ENCODE measurements at regions not wholly inside any gene's neighbourhood (a gene's known extent, or its start where the extent isn't known, plus 50 kb on each side); places are given as distances from the start of the nearest gene placed in this dataset.
A peak's percentile ranks its signal among the peaks of the same experiment; 100 is the strongest.
"Not testable (repeated sequence)": the region's sequence is repeated elsewhere in the genome, so short reads cannot be mapped to it uniquely, and the experiment has no call there.

DNA sequence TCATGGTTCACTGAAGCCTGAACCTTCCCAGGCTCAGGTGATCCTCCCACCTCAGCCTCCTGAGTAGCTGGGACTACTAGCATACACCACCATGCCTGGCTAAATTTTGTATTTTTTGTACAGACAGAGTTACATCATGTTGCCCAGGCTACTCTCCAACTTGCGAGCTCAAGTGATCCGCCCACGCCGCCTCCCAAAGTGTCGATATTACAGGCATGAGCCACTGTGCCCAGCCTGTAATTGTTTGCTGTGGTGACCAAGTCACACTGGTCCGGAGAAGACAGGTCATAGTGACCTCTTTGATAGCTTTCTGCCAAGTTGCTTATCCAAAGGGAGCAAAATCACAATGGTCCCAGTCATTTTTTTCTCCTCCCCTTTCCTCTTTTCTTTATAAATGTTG, 167.4 kb upstream of the NOTCH2NLA start:
- intact Hi-C loops (cut with micrococcal nuclease); H2AFZ ChIP-seq (ENCODE audit: insufficient read depth, low read depth, low read length, poor library complexity, severe bottlenecking); H3K4me3 ChIP-seq (replicated peaks in 1 of 3; ENCODE audit: low read depth in 2 of 3, low read length in 3 of 3); H3K4me3 Mint-ChIP-seq; H3K27ac Mint-ChIP-seq; H3K9me3 Mint-ChIP-seq; H3K4me2 ChIP-seq (replicated peaks; ENCODE audit: extremely low read depth, low read length, poor library complexity, severe bottlenecking); H3K9ac ChIP-seq (ENCODE audit: insufficient read depth, low read length, poor library complexity, severe bottlenecking); H3K79me2 ChIP-seq (ENCODE audit: insufficient read depth, low read length); H4K20me1 ChIP-seq (ENCODE audit: insufficient read depth, low read length); H3K27me3 Mint-ChIP-seq (ENCODE audit: low read depth in 3 of 3); DNase-seq; H3K27ac ChIP-seq (ENCODE audit: low read depth in 1 of 2, low read length in 2 of 2); H3K4me1 ChIP-seq (ENCODE audit: control insufficient read depth in 1 of 2, insufficient read depth in 2 of 2, low read length in 2 of 2); H3K9me3 ChIP-seq (replicated peaks in 1 of 2; ENCODE audit: control insufficient read depth in 1 of 2, insufficient read depth in 1 of 2, low read length in 2 of 2); H3K27me3 ChIP-seq (ENCODE audit: control insufficient read depth in 2 of 2, insufficient read depth in 2 of 2, low read length in 2 of 2); H3K4me1 Mint-ChIP-seq; H3K36me3 Mint-ChIP-seq; H3K36me3 ChIP-seq (replicated peaks in 1 of 2; ENCODE audit: control insufficient read depth in 1 of 2, insufficient read depth in 2 of 2, low read length in 2 of 2): not testable (repeated sequence)
- WGBS (ENCODE audit: insufficient coverage): no CpG with 5 or more reads among the region's 6 CpGs

DNA sequence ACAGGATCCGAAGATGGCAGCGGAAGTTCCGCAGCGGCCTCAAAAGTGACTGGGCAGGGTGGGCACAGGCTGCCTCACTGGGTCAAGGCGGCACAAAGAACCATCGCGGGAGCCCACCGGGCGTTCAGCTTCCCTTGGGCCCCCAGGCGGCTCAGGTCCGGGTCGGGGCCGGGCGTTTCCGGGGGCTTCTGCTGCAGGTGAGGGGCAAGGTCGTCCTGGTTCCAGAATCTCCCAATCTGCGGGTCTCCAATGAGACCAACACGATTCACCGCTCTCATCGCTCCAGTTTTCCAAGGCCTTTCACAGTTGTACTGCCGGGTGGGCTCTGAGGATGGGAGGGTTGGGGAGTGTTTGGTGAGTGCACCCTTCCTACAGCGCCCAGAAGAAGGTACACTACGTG, 165.0 kb upstream of the NOTCH2NLA start:
- H3K9me3 Mint-ChIP-seq; H3K4me1 ChIP-seq (ENCODE audit: control insufficient read depth in 1 of 2, insufficient read depth in 2 of 2, low read length in 2 of 2); DNase-seq; H3K36me3 Mint-ChIP-seq; H3K4me2 ChIP-seq (replicated peaks; ENCODE audit: extremely low read depth, low read length, poor library complexity, severe bottlenecking); H3K27me3 ChIP-seq (ENCODE audit: control insufficient read depth in 2 of 2, insufficient read depth in 2 of 2, low read length in 2 of 2); H3K36me3 ChIP-seq (replicated peaks in 1 of 2; ENCODE audit: control insufficient read depth in 1 of 2, insufficient read depth in 2 of 2, low read length in 2 of 2); H3K27ac ChIP-seq (ENCODE audit: low read depth in 1 of 2, low read length in 2 of 2); H2AFZ ChIP-seq (ENCODE audit: insufficient read depth, low read depth, low read length, poor library complexity, severe bottlenecking); intact Hi-C loops (cut with micrococcal nuclease); H3K9ac ChIP-seq (ENCODE audit: insufficient read depth, low read length, poor library complexity, severe bottlenecking); H3K79me2 ChIP-seq (ENCODE audit: insufficient read depth, low read length); H3K27ac Mint-ChIP-seq; H4K20me1 ChIP-seq (ENCODE audit: insufficient read depth, low read length); H3K27me3 Mint-ChIP-seq (ENCODE audit: low read depth in 3 of 3); H3K4me1 Mint-ChIP-seq; H3K9me3 ChIP-seq (replicated peaks in 1 of 2; ENCODE audit: control insufficient read depth in 1 of 2, insufficient read depth in 1 of 2, low read length in 2 of 2): not testable (repeated sequence)
- 20% methylated on average over 2 of the region's 23 CpGs for WGBS (ENCODE audit: insufficient coverage)
- peak overlapping the region in 1 of 3 experiments; percentile 38 for H3K4me3 ChIP-seq (replicated peaks in 1 of 3; ENCODE audit: low read depth in 2 of 3, low read length in 3 of 3)
- H3K4me3 Mint-ChIP-seq: peak overlapping the region; percentile 73 to 86

DNA sequence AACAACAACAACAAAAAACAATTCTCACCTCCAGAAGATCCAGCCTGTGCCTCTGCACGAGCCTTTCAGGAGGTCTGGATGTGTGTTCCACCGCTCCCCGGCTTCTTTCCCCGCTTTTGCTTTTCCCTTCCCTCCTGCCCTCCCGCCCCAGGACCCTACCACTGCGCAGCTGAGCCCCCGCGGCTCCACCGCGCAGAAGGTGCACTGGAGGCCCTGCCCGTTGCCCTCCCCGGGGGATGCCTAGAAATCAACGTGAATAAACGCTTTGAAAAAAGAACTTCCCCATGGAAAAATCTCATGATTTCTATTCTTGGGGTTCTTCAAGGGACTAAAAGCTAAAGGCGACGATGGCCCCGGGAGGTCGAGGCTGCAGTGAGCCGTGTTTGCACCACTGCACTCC, 164.3 kb upstream of the NOTCH2NLA start:
- H3K27ac ChIP-seq (ENCODE audit: low read depth in 1 of 2, low read length in 2 of 2); H3K4me1 ChIP-seq (ENCODE audit: control insufficient read depth in 1 of 2, insufficient read depth in 2 of 2, low read length in 2 of 2); H3K36me3 Mint-ChIP-seq; H3K9me3 Mint-ChIP-seq; H3K27me3 ChIP-seq (ENCODE audit: control insufficient read depth in 2 of 2, insufficient read depth in 2 of 2, low read length in 2 of 2); DNase-seq; H4K20me1 ChIP-seq (ENCODE audit: insufficient read depth, low read length); H3K4me2 ChIP-seq (replicated peaks; ENCODE audit: extremely low read depth, low read length, poor library complexity, severe bottlenecking); H3K9me3 ChIP-seq (replicated peaks in 1 of 2; ENCODE audit: control insufficient read depth in 1 of 2, insufficient read depth in 1 of 2, low read length in 2 of 2); H3K9ac ChIP-seq (ENCODE audit: insufficient read depth, low read length, poor library complexity, severe bottlenecking); intact Hi-C loops (cut with micrococcal nuclease); H3K79me2 ChIP-seq (ENCODE audit: insufficient read depth, low read length); H3K27me3 Mint-ChIP-seq (ENCODE audit: low read depth in 3 of 3); H3K27ac Mint-ChIP-seq; H3K36me3 ChIP-seq (replicated peaks in 1 of 2; ENCODE audit: control insufficient read depth in 1 of 2, insufficient read depth in 2 of 2, low read length in 2 of 2): not testable (repeated sequence)
- peak overlapping the region in 1 of 3 experiments; percentile 38 for H3K4me3 ChIP-seq (replicated peaks in 1 of 3; ENCODE audit: low read depth in 2 of 3, low read length in 3 of 3)
- H3K4me3 Mint-ChIP-seq: peak overlapping the region; percentile 73 to 86
- no CpG with 5 or more reads among the region's 19 CpGs for WGBS (ENCODE audit: insufficient coverage)
- H2AFZ ChIP-seq (ENCODE audit: insufficient read depth, low read depth, low read length, poor library complexity, severe bottlenecking): peak overlapping the region; percentile 50
- H3K4me1 Mint-ChIP-seq: peaks cover 14% of the 10 kb centered on the region

DNA sequence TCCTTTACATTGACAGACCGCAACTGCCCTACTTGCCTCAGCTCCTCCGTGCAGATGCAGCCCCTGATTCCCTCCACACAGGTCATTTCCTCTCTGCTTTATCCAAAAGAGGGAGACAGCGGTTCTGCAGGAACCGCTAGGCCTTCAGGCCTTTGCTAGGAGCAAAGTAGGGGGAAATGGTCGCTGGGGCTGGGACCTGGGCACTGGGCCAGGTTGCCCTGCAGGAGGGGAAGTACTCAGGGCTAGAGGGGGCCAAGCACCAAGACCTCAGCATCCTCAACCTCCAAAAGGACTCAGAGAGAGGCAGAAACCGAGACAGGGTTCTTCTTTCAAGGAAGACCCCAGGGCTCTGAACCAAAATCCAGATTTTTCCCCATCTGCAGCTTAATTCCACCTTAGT, 160.4 kb upstream of the NOTCH2NLA start:
- H3K4me3 Mint-ChIP-seq; H3K27ac Mint-ChIP-seq; intact Hi-C loops (cut with micrococcal nuclease); H2AFZ ChIP-seq (ENCODE audit: insufficient read depth, low read depth, low read length, poor library complexity, severe bottlenecking); H3K36me3 ChIP-seq (replicated peaks in 1 of 2; ENCODE audit: control insufficient read depth in 1 of 2, insufficient read depth in 2 of 2, low read length in 2 of 2); H3K27me3 Mint-ChIP-seq (ENCODE audit: low read depth in 3 of 3); H3K27ac ChIP-seq (ENCODE audit: low read depth in 1 of 2, low read length in 2 of 2); H3K9me3 ChIP-seq (replicated peaks in 1 of 2; ENCODE audit: control insufficient read depth in 1 of 2, insufficient read depth in 1 of 2, low read length in 2 of 2); H3K4me3 ChIP-seq (replicated peaks in 1 of 3; ENCODE audit: low read depth in 2 of 3, low read length in 3 of 3); H3K9ac ChIP-seq (ENCODE audit: insufficient read depth, low read length, poor library complexity, severe bottlenecking); H3K9me3 Mint-ChIP-seq; H3K27me3 ChIP-seq (ENCODE audit: control insufficient read depth in 2 of 2, insufficient read depth in 2 of 2, low read length in 2 of 2); H4K20me1 ChIP-seq (ENCODE audit: insufficient read depth, low read length); H3K4me2 ChIP-seq (replicated peaks; ENCODE audit: extremely low read depth, low read length, poor library complexity, severe bottlenecking); H3K36me3 Mint-ChIP-seq; H3K79me2 ChIP-seq (ENCODE audit: insufficient read depth, low read length): not testable (repeated sequence)
- no CpG with 5 or more reads among the region's 6 CpGs for WGBS (ENCODE audit: insufficient coverage)
- H3K4me1 Mint-ChIP-seq: peaks cover 22% of the 10 kb centered on the region
- DNase-seq: peak in 2 of 3 donors; percentile 5 to 6
- H3K4me1 ChIP-seq (ENCODE audit: control insufficient read depth in 1 of 2, insufficient read depth in 2 of 2, low read length in 2 of 2): peaks cover 10 to 13% of the 10 kb centered on the region in 2 donors
